ENCODE measurements at regions not wholly inside any gene's neighbourhood (a gene's known extent, or its start where the extent isn't known, plus 50 kb on each side); places are given as distances from the start of the nearest gene placed in this dataset.

GRCh38 chr16:66315210-66315825 is 51.2 kb upstream of the CDH5 start:
- DNase-seq: no peak

GRCh38 chr16:66311306-66311705 is 55.2 kb upstream of the CDH5 start:
- DNase-seq: no peak

- no peak for DNase-seq
These were observed 57.2 kb upstream of the CDH5 start for GRCh38 chr16:66309215-66309807.

- DNase-seq: no peak
These were observed 58.4 kb upstream of the CDH5 start for GRCh38 chr16:66308096-66308495.

- no peak for DNase-seq
These were observed 59.9 kb upstream of the CDH5 start for GRCh38 chr16:66306366-66307150.

- DNase-seq: no peak
These were observed 61.5 kb upstream of the CDH5 start for GRCh38 chr16:66304961-66305360.

- DNase-seq: no peak
These were observed 62.3 kb upstream of the CDH5 start for GRCh38 chr16:66304151-66304550.

- DNase-seq: no peak
These were observed 66.0 kb upstream of the CDH5 start for GRCh38 chr16:66300501-66300900.

- no peak for DNase-seq
These were observed 66.5 kb upstream of the CDH5 start for GRCh38 chr16:66300037-66300436.

GRCh38 chr16:66299349-66299748 is 67.1 kb upstream of the CDH5 start:
- DNase-seq: no peak

- DNase-seq: no peak
These were observed 67.8 kb upstream of the CDH5 start for GRCh38 chr16:66298571-66299120.

- no peak for DNase-seq
These were observed 68.5 kb upstream of the CDH5 start for GRCh38 chr16:66298006-66298405.

- no peak for DNase-seq
These were observed 69.9 kb upstream of the CDH5 start for GRCh38 chr16:66296591-66296990.

GRCh38 chr16:66295761-66296546 is 70.5 kb upstream of the CDH5 start:
- no peak for DNase-seq

- no peak for DNase-seq
These were observed 71.3 kb upstream of the CDH5 start for GRCh38 chr16:66295213-66295612.

- DNase-seq: no peak
These were observed 72.0 kb upstream of the CDH5 start for GRCh38 chr16:66294507-66294906.

- DNase-seq: no peak
These were observed 72.6 kb upstream of the CDH5 start for GRCh38 chr16:66293932-66294331.

- no peak for DNase-seq
These were observed 73.2 kb upstream of the CDH5 start for GRCh38 chr16:66293207-66293735.

- DNase-seq: no peak
These were observed 74.1 kb upstream of the CDH5 start for GRCh38 chr16:66292241-66292935.

- DNase-seq: no peak
These were observed 74.7 kb upstream of the CDH5 start for GRCh38 chr16:66291833-66292232.

GRCh38 chr16:66290431-66290830 is 76.1 kb upstream of the CDH5 start:
- no peak for DNase-seq

GRCh38 chr16:66289986-66290385 is 76.5 kb upstream of the CDH5 start:
- DNase-seq: no peak

Measured in cerebellar nuclear complex (tissue), 1 donor.